ENCODE measurements at regions not wholly inside any gene's neighbourhood (a gene's known extent, or its start where the extent isn't known, plus 50 kb on each side); places are given as distances from the start of the nearest gene placed in this dataset.

- Histone ChIP-seq H3K4me1 (ENCODE audit: control insufficient read depth, extremely low read depth, insufficient read depth, low read length) (no peaks in the 10 kb centered on the region), H3K9me3 (ENCODE audit: control insufficient read depth, low read depth, low read length) (no peaks in the 10 kb centered on the region), H3K79me2 (ENCODE audit: control insufficient read depth, insufficient read depth, low read length) (no peaks in the 10 kb centered on the region), H3K27me3 (ENCODE audit: control insufficient read depth, extremely low read depth, insufficient read depth, low read length) (no peaks in the 10 kb centered on the region), H3K4me2 (ENCODE audit: control insufficient read depth, extremely low read depth, insufficient read depth, low read depth, low read length) (no peak overlapping the region), H3K9ac (ENCODE audit: control insufficient read depth, extremely low read depth, insufficient read depth, low read length) (no peak overlapping the region), H3K36me3 (ENCODE audit: control insufficient read depth in 2 of 2, extremely low read depth in 1 of 2, insufficient read depth in 2 of 2, low read length in 2 of 2) (no peaks in the 10 kb centered on the region), H3K9me1 (ENCODE audit: control insufficient read depth, extremely low read depth, insufficient read depth, low read length) (no peaks in the 10 kb centered on the region), H3K4me3 (ENCODE audit: control insufficient read depth in 2 of 3, extremely low read depth in 1 of 3, insufficient read depth in 2 of 3, low read depth in 1 of 3, low read length in 3 of 3) (no peak overlapping the region), H4K20me1 (ENCODE audit: control insufficient read depth, extremely low read depth, insufficient read depth, low read length) (no peaks in the 10 kb centered on the region), H3K27ac (ENCODE audit: control insufficient read depth, insufficient read depth, low read length) (no peak overlapping the region), H2AFZ (ENCODE audit: control insufficient read depth, low read length) (no peak overlapping the region)
- FAIRE-seq = no peak
- no peak for DNase-seq (ENCODE audit: low read depth, low spot score)
- dilution Hi-C loops (cut with MboI; ENCODE audit: extremely low pct_ligation_motif_present, low sequenced_read_pairs) = no loop called here
- TF ChIP-seq EZH2 (IDR thresholded peaks at IDR 0.05; ENCODE audit: low read length) = no peak
- TF ChIP-seq CTCF (optimal IDR thresholded peaks at IDR 0.05 in 1 of 3, IDR thresholded peaks at IDR 0.05 in 1 of 3, conservative IDR thresholded peaks at IDR 0.05 in 1 of 3; ENCODE audit: extremely low read depth in 1 of 3, insufficient read depth in 2 of 3, low read length in 3 of 3) = no peak
Observed at GRCh38 chr6:22205266-22205665, 91.6 kb downstream of the PRL start.

GRCh38 chr6:22206106-22206505 is 90.7 kb downstream of the PRL start:
- Histone ChIP-seq H3K4me1 (ENCODE audit: control insufficient read depth, extremely low read depth, insufficient read depth, low read length) (no peaks in the 10 kb centered on the region), H3K9me3 (ENCODE audit: control insufficient read depth, low read depth, low read length) (no peaks in the 10 kb centered on the region), H3K27ac (ENCODE audit: control insufficient read depth, insufficient read depth, low read length) (no peak overlapping the region), H3K79me2 (ENCODE audit: control insufficient read depth, insufficient read depth, low read length) (no peaks in the 10 kb centered on the region), H2AFZ (ENCODE audit: control insufficient read depth, low read length) (no peak overlapping the region), H3K4me2 (ENCODE audit: control insufficient read depth, extremely low read depth, insufficient read depth, low read depth, low read length) (no peak overlapping the region), H3K9me1 (ENCODE audit: control insufficient read depth, extremely low read depth, insufficient read depth, low read length) (no peaks in the 10 kb centered on the region), H3K9ac (ENCODE audit: control insufficient read depth, extremely low read depth, insufficient read depth, low read length) (no peak overlapping the region), H4K20me1 (ENCODE audit: control insufficient read depth, extremely low read depth, insufficient read depth, low read length) (no peaks in the 10 kb centered on the region), H3K27me3 (ENCODE audit: control insufficient read depth, extremely low read depth, insufficient read depth, low read length) (no peaks in the 10 kb centered on the region), H3K4me3 (ENCODE audit: control insufficient read depth in 2 of 3, extremely low read depth in 1 of 3, insufficient read depth in 2 of 3, low read depth in 1 of 3, low read length in 3 of 3) (no peak overlapping the region), H3K36me3 (ENCODE audit: control insufficient read depth in 2 of 2, extremely low read depth in 1 of 2, insufficient read depth in 2 of 2, low read length in 2 of 2) (no peaks in the 10 kb centered on the region)
- no peak for FAIRE-seq
- no peak for DNase-seq (ENCODE audit: low read depth, low spot score)
- TF ChIP-seq EZH2 (IDR thresholded peaks at IDR 0.05; ENCODE audit: low read length) (no peak), CTCF (optimal IDR thresholded peaks at IDR 0.05 in 1 of 3, IDR thresholded peaks at IDR 0.05 in 1 of 3, conservative IDR thresholded peaks at IDR 0.05 in 1 of 3; ENCODE audit: extremely low read depth in 1 of 3, insufficient read depth in 2 of 3, low read length in 3 of 3) (no peak)
- dilution Hi-C loops (cut with MboI; ENCODE audit: extremely low pct_ligation_motif_present, low sequenced_read_pairs) = no loop called here

Measured in keratinocyte (primary cell).